ENCODE measurements at regions not wholly inside any gene's neighbourhood (a gene's known extent, or its start where the extent isn't known, plus 50 kb on each side); places are given as distances from the start of the nearest gene placed in this dataset.

GRCh38 chr11:70611821-70612220 is 213.5 kb downstream of the CTTN start:
- TF ChIP-seq EZH2 (IDR thresholded peaks at IDR 0.05) (no peak), CTCF (IDR thresholded peaks at IDR 0.05) (no peak), EZH2phosphoT487 (IDR thresholded peaks at IDR 0.05) (no peak)

Data from neural progenitor cell (in vitro differentiated cells).